Inferior parietal cortex (tissue), 1 donor: ENCODE measurements at regions not wholly inside any gene's neighbourhood (a gene's known extent, or its start where the extent isn't known, plus 50 kb on each side); places are given as distances from the start of the nearest gene placed in this dataset.
"Not testable (repeated sequence)": the region's sequence is repeated elsewhere in the genome, so short reads cannot be mapped to it uniquely, and the experiment has no call there.

Experiments
- DNase-seq: peaks from one replicate; pipeline ENCODE4 v3.0.0-alpha.2; 2016; ENCODE audit errors: extremely low spot score

DNA sequence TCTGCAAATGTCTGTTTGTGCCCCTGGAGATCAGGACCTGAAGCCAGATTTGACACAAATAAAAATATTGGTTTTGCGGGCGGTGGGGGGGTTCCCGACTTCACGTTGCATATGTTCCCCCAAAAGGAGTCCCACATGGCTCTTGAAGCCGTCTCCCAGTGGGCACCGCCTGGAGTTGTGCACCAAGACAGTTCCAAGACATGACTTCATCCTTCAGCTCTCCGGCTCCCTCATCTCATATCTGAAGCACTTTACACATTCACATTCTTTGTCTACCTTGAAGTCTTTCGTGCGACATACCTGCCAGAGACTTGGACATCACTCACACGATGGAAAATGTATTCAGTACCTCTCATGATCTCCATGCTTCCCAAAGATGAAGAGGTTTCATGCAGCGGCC is 362.8 kb upstream of the FOXK1 start:
- DNase-seq = no peak

DNA sequence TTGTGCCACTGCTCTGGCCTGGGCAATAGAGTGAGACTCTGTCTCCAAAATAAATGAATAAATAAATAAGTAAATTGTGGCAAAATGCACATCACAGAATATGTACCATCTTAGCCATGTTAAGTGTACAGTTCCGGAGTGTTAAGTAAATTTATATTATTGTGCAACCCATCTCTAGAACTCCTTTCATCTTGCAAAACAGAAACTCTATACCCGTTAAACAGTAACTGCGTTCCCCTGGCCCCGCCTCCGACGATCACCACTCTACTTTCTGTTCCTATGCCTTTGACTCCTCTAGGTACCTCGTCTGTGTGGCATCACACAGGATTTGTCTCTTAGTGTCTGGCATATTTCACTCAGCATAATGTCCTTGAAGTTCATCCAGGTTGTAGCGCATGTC is 356.4 kb upstream of the FOXK1 start:
- no peak for DNase-seq

DNA sequence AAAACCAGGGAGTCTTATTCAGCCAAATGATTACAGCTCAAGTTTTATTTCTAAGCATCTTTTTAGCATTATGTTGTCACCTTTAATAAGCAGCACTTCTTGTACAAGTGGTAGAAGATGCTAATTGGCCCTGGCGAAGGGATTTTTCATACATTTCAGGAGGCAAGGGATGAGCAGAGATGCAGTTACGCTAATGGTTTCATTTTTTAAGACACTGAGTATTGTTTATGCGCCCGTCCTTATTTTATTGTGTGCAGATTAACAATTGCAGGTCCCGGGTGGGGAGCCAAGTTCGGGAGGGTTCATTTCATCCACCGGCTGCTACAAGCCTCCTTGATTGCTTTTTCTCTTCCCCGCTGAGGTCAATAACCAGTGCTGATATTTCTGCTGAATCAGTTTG is 350.4 kb upstream of the FOXK1 start:
- DNase-seq = no peak

GRCh38 chr7:4338556-4338955 is 343.5 kb upstream of the FOXK1 start:
- DNase-seq = no peak

GRCh38 chr7:4343272-4344247 is 338.5 kb upstream of the FOXK1 start:
- DNase-seq = no peak

- DNase-seq = no peak
Measured at GRCh38 chr7:4345004-4345403, 337.1 kb upstream of the FOXK1 start.

- DNase-seq = no peak
Measured at GRCh38 chr7:4352069-4352468, 330.0 kb upstream of the FOXK1 start.

- DNase-seq = no peak
Measured at GRCh38 chr7:4361774-4362173, 320.3 kb upstream of the FOXK1 start.

DNA sequence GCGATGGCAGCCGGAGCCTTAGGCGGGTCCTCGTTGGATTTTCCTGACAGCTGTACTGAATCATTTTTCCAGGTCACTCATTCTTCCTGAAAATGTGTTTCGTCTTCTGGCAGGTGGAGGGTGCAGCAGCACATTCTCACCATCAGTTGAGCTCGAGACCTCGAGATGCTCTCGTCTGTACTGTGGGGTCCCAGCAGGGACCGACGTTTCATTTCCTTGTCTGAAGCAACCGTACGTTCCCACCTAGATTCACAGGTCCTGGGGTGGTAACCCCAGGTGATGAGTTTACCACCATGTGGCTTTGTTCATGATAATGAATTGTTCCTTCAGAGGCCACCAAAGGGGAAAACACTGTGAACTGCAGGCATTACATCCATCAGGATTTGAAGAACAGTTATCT is 298.5 kb upstream of the FOXK1 start:
- DNase-seq = no peak

DNA sequence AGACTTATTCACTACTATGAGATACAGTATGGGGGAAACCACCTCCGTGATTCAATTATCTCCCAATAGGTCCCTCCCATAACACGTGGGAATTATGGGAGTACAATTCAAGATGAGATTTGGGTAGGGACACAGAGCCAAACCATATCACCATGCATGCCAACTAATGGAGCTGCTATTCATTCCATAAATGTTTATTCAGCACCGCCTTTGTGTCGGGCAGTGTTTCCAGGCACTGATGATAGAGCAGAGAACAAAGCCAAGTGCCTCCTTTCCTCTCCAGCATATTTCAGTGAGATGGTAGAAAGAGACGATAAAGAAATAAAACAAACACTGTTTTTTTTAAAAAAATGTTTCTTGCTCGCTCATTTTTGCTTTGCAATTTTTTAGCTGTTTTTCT is 295.9 kb upstream of the FOXK1 start:
- DNase-seq = no peak

DNA sequence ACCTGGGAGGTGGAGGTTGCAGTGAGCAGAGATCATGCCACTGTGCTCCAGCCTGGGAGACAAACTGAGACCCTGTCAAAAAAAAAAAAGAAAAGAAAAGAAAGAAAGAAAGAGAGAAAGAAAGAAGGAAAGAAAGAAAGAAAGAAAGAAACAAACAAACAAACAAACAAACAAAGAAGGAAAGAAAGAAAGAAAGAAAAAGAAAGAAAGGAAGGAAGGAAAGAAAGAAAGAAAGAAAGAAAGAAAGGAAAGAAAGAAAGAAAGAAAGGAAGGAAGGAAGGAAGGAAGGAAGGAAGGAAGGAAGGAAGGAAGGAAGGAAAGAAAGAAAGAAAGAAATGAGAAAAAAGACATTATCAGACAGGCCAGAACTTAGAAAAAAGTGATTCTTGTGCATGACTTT is 291.0 kb upstream of the FOXK1 start:
- not testable (repeated sequence) for DNase-seq

GRCh38 chr7:4394736-4395135 is 287.4 kb upstream of the FOXK1 start:
- no peak for DNase-seq

GRCh38 chr7:4399121-4399520 is 283.0 kb upstream of the FOXK1 start:
- DNase-seq = no peak

- DNase-seq = no peak
Measured at GRCh38 chr7:4399596-4399995, 282.5 kb upstream of the FOXK1 start.

DNA sequence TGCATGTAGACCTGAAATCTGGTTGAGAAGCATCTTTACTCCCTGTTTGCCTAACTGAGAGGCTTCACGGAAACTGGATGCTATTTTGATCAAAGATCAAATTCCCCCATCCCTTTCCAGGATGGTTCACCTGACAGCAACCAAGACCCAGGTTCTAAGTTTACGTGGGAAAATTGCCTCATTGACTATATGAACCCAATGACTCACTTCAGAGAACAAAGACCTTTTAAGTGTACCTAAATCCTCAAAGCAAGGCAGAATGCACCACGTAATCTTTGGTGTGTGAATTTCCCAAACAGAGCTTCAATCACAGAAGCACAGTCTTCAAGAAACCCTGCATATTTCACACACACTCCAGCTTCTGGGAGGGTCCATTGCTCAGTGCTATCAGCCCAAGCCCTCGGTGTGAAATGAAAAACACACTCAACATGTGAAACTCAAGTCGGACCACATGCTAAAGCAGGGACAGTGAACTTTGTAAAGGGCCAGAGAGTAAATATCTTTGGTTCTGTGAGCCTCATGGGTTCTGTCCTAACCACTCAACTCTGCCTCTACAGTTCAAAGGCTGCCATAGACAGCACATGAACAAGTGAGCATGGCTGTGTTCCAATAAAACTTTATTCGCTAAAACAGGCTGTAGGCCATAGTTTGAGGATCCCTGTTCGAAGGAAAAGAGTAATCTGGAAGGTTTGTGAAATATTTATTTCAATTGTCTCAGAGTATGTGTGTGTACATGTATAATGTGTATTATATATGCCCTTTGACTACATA is 275.6 kb upstream of the FOXK1 start:
- no peak for DNase-seq

GRCh38 chr7:4409946-4410345 is 272.1 kb upstream of the FOXK1 start:
- DNase-seq = no peak

GRCh38 chr7:4416396-4417056 is 265.6 kb upstream of the FOXK1 start:
- no peak for DNase-seq

GRCh38 chr7:4428526-4428925 is 253.6 kb upstream of the FOXK1 start:
- peak; percentile 32 for DNase-seq

DNA sequence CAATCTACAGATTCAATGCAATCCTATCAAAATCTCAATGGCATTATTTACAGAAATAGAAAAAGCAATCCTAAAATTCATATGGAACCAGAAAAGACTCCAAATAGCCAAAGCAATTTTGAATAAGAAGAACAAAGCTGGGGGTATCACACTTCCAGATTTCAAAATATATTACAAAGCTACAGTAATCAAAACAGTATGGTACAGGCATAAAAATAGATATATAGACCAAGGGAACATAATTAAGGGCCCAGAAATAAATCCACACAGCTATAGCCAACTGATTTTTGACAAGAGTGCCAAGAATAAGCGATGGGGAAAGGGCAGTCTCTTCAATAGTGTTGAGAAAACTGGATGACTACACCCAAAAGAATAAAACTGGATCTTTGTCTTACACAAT is 251.9 kb upstream of the FOXK1 start:
- no peak for DNase-seq

DNA sequence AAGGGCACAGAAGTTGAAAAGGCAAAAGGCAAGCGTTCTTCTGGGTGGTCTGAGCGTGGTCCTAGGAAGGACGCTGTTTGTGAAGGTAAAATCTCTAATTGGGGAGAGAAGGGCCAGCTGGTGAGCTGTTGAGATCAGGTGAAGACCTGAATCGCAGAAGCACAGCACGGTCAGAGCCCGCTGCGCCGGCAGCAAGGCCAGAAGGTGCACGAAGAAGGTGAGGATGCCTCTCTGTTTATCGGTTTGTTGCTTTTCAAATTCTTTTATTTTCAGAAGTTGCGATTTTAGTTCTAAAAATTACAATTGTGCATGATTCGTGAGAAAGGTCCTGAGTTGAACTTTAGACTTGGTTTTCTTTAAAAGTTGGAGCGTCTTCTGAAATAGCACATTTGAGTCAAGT is 247.8 kb upstream of the FOXK1 start:
- DNase-seq = no peak

GRCh38 chr7:4436361-4436895 is 245.7 kb upstream of the FOXK1 start:
- DNase-seq = no peak

DNA sequence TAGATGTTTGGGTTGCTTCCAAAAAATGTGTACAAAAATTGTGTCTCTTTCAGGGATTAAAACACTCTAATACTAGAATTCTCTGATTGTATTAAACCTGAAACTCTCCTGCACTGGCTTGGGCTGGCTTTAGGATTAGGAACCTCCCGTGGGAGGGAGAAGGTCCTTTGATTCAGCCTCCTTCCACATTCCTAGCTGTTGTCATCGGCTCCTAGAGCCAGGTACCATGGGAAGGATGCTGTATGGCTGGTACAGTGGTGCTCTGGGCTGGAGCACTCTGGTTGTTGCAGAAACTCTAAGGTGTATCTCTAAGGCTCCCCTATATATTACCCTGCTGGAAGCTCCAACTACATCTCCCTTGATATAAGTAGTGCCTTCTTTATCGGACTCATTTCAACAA is 245.2 kb upstream of the FOXK1 start:
- DNase-seq = no peak
